GM12878 (cell line): ENCODE measurements at regions not wholly inside any gene's neighbourhood (a gene's known extent, or its start where the extent isn't known, plus 50 kb on each side); places are given as distances from the start of the nearest gene placed in this dataset.

Source experiments
- ATAC-seq: fragments of 200-7000 bp; cut with Tn5 transposase; 3 replicates; pipeline ENCODE4 v1.9.1; 2020; ENCODE audit warnings: mild to moderate bottlenecking, moderate library complexity
- BruUV-seq: library from RNA; stranded (reverse); fragments of 400-500 nt; replicated peaks from 2 replicates; lab custom pipeline; 2021; lab: Mats Ljungman, UMichigan
- CTCF ChIA-PET: fragments of 300-600 bp; sonication (Branson Sonifier 250); formaldehyde crosslinking; extraction: SDS; loops from one replicate; lab custom pipeline; 2021; ENCODE audit warnings: inconsistent platforms; lab: Yijun Ruan, JAX
- POLR2A ChIA-PET: fragments of 350-600 bp; formaldehyde crosslinking; extraction: SDS; loops from one replicate; lab custom pipeline; 2021; ENCODE audit warnings: inconsistent platforms; lab: Charles Lee
- RAD21 ChIA-PET: fragments of 300-600 bp; sonication (Branson Sonifier 250); formaldehyde crosslinking; loops from one replicate; lab custom pipeline; 2023; ENCODE audit warnings: antibody characterized with exemption; ENCODE audit not compliant: unreplicated experiment; lab: Charles Lee
- SMC1A ChIA-PET: fragments of 300-600 bp; sonication (Branson Sonifier 250); formaldehyde crosslinking; loops from one replicate; lab custom pipeline; 2023; ENCODE audit not compliant: unreplicated experiment, uncharacterized antibody; lab: Charles Lee
- DNase-seq: peaks from one replicate; pipeline ENCODE4 v3.0.0-alpha.2; 2011; ENCODE audit warnings: low read depth, low spot score
- FAIRE-seq: peaks from 3 replicates; lab custom pipeline; 2011; peaks lifted over from hg19 to GRCh38; lab: Jason Lieb, UNC
- H2AFZ ChIP-seq: 2 replicates; pipeline ENCODE4 v1.6.0; 2011; ENCODE audit warnings: low read depth, low read length, control low read depth; ENCODE audit not compliant: control insufficient read depth
- H3K27ac ChIP-seq: 2 replicates; pipeline ENCODE4 v1.5.1; 2011; ENCODE audit warnings: control low read depth; ENCODE audit not compliant: control insufficient read depth, insufficient read depth
- H3K27me3 ChIP-seq, 2 experiments: replicated peaks in 1 of 2; 2 replicates each; pipeline versions ENCODE4 v1.6.0 to v1.6.1; 2011; ENCODE audit warnings: low read length in 1 of 2; ENCODE audit not compliant: control insufficient read depth in 2 of 2, insufficient read depth in 2 of 2
- H3K36me3 ChIP-seq, 2 experiments: 2 replicates each; pipeline ENCODE4 v1.5.1; 2011; ENCODE audit warnings: low read length in 1 of 2; ENCODE audit not compliant: control insufficient read depth in 2 of 2, insufficient read depth in 2 of 2
- H3K4me1 ChIP-seq: 2 replicates; pipeline ENCODE4 v1.6.1; 2011; ENCODE audit warnings: mild to moderate bottlenecking, low read length, moderate library complexity, mixed read lengths; ENCODE audit not compliant: control insufficient read depth, insufficient read depth
- H3K4me2 ChIP-seq: 2 replicates; pipeline ENCODE4 v1.6.0; 2011; ENCODE audit warnings: control low read depth; ENCODE audit not compliant: control insufficient read depth, insufficient read depth
- H3K4me3 ChIP-seq: fragments of 200-600 bp; sonication (generic); 2 replicates; pipeline ENCODE4 v1.5.1; 2016
- H3K79me2 ChIP-seq: 2 replicates; pipeline ENCODE4 v1.6.0; 2011; ENCODE audit warnings: low read length; ENCODE audit not compliant: control insufficient read depth, insufficient read depth
- H3K9ac ChIP-seq: 2 replicates; pipeline ENCODE4 v1.8.0; 2011; ENCODE audit warnings: low read length, control low read depth, mixed read lengths; ENCODE audit not compliant: control insufficient read depth, insufficient read depth
- H3K9me3 ChIP-seq: replicated peaks from 3 replicates; pipeline ENCODE4 v1.5.1; 2011; ENCODE audit warnings: mild to moderate bottlenecking, low read length; ENCODE audit not compliant: control insufficient read depth, insufficient read depth
- H4K20me1 ChIP-seq: 2 replicates; pipeline ENCODE4 v1.6.0; 2011; ENCODE audit not compliant: control insufficient read depth, insufficient read depth
- CBX3 ChIP-seq: fragments of 200-600 bp; sonication (generic); IDR thresholded peaks from 2 replicates; pipeline ENCODE4 v1.6.1; 2016; ENCODE audit warnings: low read depth, borderline replicate concordance
- CHD4 ChIP-seq: fragments of 200-600 bp; sonication (generic); IDR thresholded peaks from 2 replicates; pipeline ENCODE4 v1.6.1; 2016; ENCODE audit warnings: mild to moderate bottlenecking
- E2F4 ChIP-seq: IDR thresholded peaks from 2 replicates; pipeline ENCODE4 v1.6.1; 2012; ENCODE audit warnings: low read depth, low read length, improper control_type of control experiment
- EZH2 ChIP-seq: IDR thresholded peaks from 2 replicates; pipeline ENCODE4 v1.6.1; 2012; ENCODE audit warnings: low read depth, mild to moderate bottlenecking, control low read depth, inconsistent platforms, low read length, borderline replicate concordance; ENCODE audit not compliant: control insufficient read depth
- KAT2A ChIP-seq: conservative IDR thresholded peaks from 2 replicates; pipeline ENCODE4 v1.6.1; 2011; ENCODE audit warnings: low read depth, low read length; ENCODE audit not compliant: control insufficient read depth
- KLF5 ChIP-seq: fragments of 450-650 bp; IDR thresholded peaks from 2 replicates; pipeline ENCODE4 v1.6.1; 2014; ENCODE audit warnings: mild to moderate bottlenecking; ENCODE audit not compliant: partially characterized antibody
- LARP7 ChIP-seq: fragments of 450-650 bp; IDR thresholded peaks from 2 replicates; pipeline ENCODE4 v1.6.1; 2017; ENCODE audit warnings: mild to moderate bottlenecking
- MEF2A ChIP-seq: IDR thresholded peaks from 2 replicates; pipeline ENCODE4 v1.6.1; 2011; ENCODE audit warnings: low read depth, mild to moderate bottlenecking, low read length, moderate library complexity; ENCODE audit not compliant: insufficient read depth
- NFIC ChIP-seq: IDR thresholded peaks from 2 replicates; pipeline ENCODE4 v1.6.1; 2012; ENCODE audit warnings: low read depth, mild to moderate bottlenecking, inconsistent platforms, low read length, moderate library complexity
- POLR2AphosphoS2 ChIP-seq: IDR thresholded peaks from 2 replicates; pipeline ENCODE4 v1.6.1; 2011; ENCODE audit warnings: low read depth, mild to moderate bottlenecking, low read length, improper control_type of control experiment, moderate library complexity
- PRDM15 ChIP-seq: fragments of 450-650 bp; formaldehyde crosslinking; IDR thresholded peaks from 2 replicates; pipeline ENCODE4 v1.4.0; 2020; ENCODE audit warnings: mild to moderate bottlenecking, moderate library complexity
- RAD21 ChIP-seq: IDR thresholded peaks from 2 replicates; pipeline ENCODE4 v1.6.1; 2011; ENCODE audit warnings: mild to moderate bottlenecking, low read depth, low read length, moderate library complexity; ENCODE audit not compliant: insufficient read depth
- RUNX3 ChIP-seq: IDR thresholded peaks from 2 replicates; pipeline ENCODE4 v1.6.1; 2012; ENCODE audit warnings: low read length, inconsistent platforms
- SMC3 ChIP-seq: IDR thresholded peaks from 2 replicates; pipeline ENCODE4 v1.6.1; 2011; ENCODE audit warnings: low read length, improper control_type of control experiment, borderline replicate concordance
- SREBF2 ChIP-seq: IDR thresholded peaks from 2 replicates; pipeline ENCODE4 v1.6.1; 2012; ENCODE audit warnings: mild to moderate bottlenecking, low read length
- ZBTB40 ChIP-seq: fragments of 450-650 bp; IDR thresholded peaks from 2 replicates; pipeline ENCODE4 v1.6.1; 2016; ENCODE audit warnings: mild to moderate bottlenecking, moderate library complexity, borderline replicate concordance
- ZNF207 ChIP-seq: fragments of 450-650 bp; IDR thresholded peaks from 2 replicates; pipeline ENCODE4 v1.6.1; 2014; ENCODE audit warnings: antibody characterized with exemption, mild to moderate bottlenecking, borderline replicate concordance
- WGBS: methylation state at CpG from one replicate; pipeline ENCODE4 v1.1.6; 2016; ENCODE audit warnings: low lambda C conversion rate; ENCODE audit not compliant: insufficient replicate concordance, insufficient coverage; ENCODE audit errors: missing lambda C conversion rate; 5-methylcytosine and 5-hydroxymethylcytosine counted together
- in situ Hi-C: fragments of 300-500 bp; cut with MboI; formaldehyde crosslinking; loops from 9 replicates; pipeline ENCODE4 v1.14.3; 2018; ENCODE audit warnings: mixed read lengths
- intact Hi-C: fragments of 100-400 bp; cut with micrococcal nuclease; formaldehyde crosslinking; loops from one replicate; pipeline ENCODE4 v1.14.2; 2022; ENCODE audit not compliant: unreplicated experiment

GRCh38 chr10:43808136-43808535 lies 159.5 kb upstream of the ZNF32 start:
- Histone ChIP-seq H3K4me2 (peak overlapping the region; percentile 14; the same call in 1 of the 2 replicates), H2AFZ (no peak overlapping the region), H3K79me2 (no peaks in the 10 kb centered on the region), H3K9ac (no peak overlapping the region), H3K4me1 (no peaks in the 10 kb centered on the region), H3K27me3 (no peaks in the 10 kb centered on the region; a peak in 2 of 4 replicates), H3K4me3 (no peak overlapping the region), H3K36me3 (no peaks in the 10 kb centered on the region), H3K27ac (no peak overlapping the region), H4K20me1 (no peaks in the 10 kb centered on the region), H3K9me3 (no peaks in the 10 kb centered on the region; the same call in 2 of the 3 replicates)
- 18% methylated on average over 3 of the region's 3 CpGs for WGBS
- RAD21 ChIA-PET: no interaction called here
- POLR2A ChIA-PET: no interaction called here
- no TSS peak for BruUV-seq
- peak; percentile 27; the same call in 1 of the 3 replicates for ATAC-seq
- CTCF ChIA-PET: interaction anchor here (1.0 kb wide), 1 partner anchor 24 kb away, joined by 3 read pairs; no protein-coding TSS in a partner anchor
- SMC1A ChIA-PET: interaction anchor here (1.0 kb wide), 1 partner anchor 15 kb away, joined by 3 read pairs; no protein-coding TSS in a partner anchor
- in situ Hi-C loops: no loop called here
- intact Hi-C loops: no loop called here
- DNase-seq: peak; percentile 37
- peak; percentile 54 for FAIRE-seq
- TF ChIP-seq NFIC (peak; percentile 37; the same call in 1 of the 2 replicates), CBX3 (no peak), CHD4 (no peak), SMC3 (no peak), POLR2AphosphoS2 (no peak), E2F4 (no peak), SREBF2 (no peak), ZNF207 (no peak), KLF5 (no peak), LARP7 (no peak), PRDM15 (CRISPR knock-in tag) (no peak), EZH2 (no peak), MEF2A (peak; percentile 54; the same call in 1 of the 2 replicates), RAD21 (no peak), KAT2A (no peak), RUNX3 (peak; percentile 79), ZBTB40 (no peak)
